ENCODE measurements at regions not wholly inside any gene's neighbourhood (a gene's known extent, or its start where the extent isn't known, plus 50 kb on each side); places are given as distances from the start of the nearest gene placed in this dataset.

- no peak for TF ChIP-seq CTCF (IDR thresholded peaks at IDR 0.05)
- TF ChIP-seq POLR2A (IDR thresholded peaks at IDR 0.05) = no peak
- TF ChIP-seq POLR2AphosphoS5 (IDR thresholded peaks at IDR 0.05) = no peak
Measured at GRCh38 chr3:145637105-145637504, 523.9 kb downstream of the PLOD2 start.

Measured in breast epithelium (tissue), 3 donors.